Mesendoderm (in vitro differentiated cells): ENCODE measurements at regions not wholly inside any gene's neighbourhood (a gene's known extent, or its start where the extent isn't known, plus 50 kb on each side); places are given as distances from the start of the nearest gene placed in this dataset.

Source experiments
- DNase-seq: peaks from one replicate; pipeline ENCODE4 v3.0.0; 2013
- H2AK5ac ChIP-seq: 2 replicates; pipeline ENCODE4 v1.6.1; 2013; ENCODE audit warnings: low read length, inconsistent platforms
- H2BK120ac ChIP-seq: 2 replicates; pipeline ENCODE4 v1.6.1; 2013; ENCODE audit warnings: low read depth, mild to moderate bottlenecking, low read length, moderate library complexity, mixed read lengths
- H2BK15ac ChIP-seq: replicated peaks from 2 replicates; pipeline ENCODE4 v1.6.1; 2013; ENCODE audit warnings: low read depth, mild to moderate bottlenecking, moderate library complexity
- H2BK5ac ChIP-seq: 2 replicates; pipeline ENCODE4 v1.6.1; 2013; ENCODE audit warnings: low read length, inconsistent platforms
- H3K18ac ChIP-seq: 2 replicates; pipeline ENCODE4 v1.6.1; 2013; ENCODE audit warnings: mild to moderate bottlenecking, low read length, mixed read lengths
- H3K23ac ChIP-seq: one replicate; pipeline ENCODE4 v1.6.1; 2013; ENCODE audit warnings: low read length
- H3K27ac ChIP-seq: 2 replicates; pipeline ENCODE4 v1.5.1; 2013; ENCODE audit warnings: low read depth, mild to moderate bottlenecking, inconsistent platforms, low read length, moderate library complexity
- H3K27me3 ChIP-seq: 2 replicates; pipeline ENCODE4 v1.6.1; 2013; ENCODE audit warnings: low read length, control low read depth, mild to moderate bottlenecking, inconsistent platforms; ENCODE audit not compliant: insufficient read depth, poor library complexity
- H3K36me3 ChIP-seq: 2 replicates; pipeline ENCODE4 v1.6.1; 2013; ENCODE audit warnings: low read length, inconsistent platforms; ENCODE audit not compliant: control insufficient read depth, insufficient read depth
- H3K4ac ChIP-seq: one replicate; pipeline ENCODE4 v1.6.1; 2013; ENCODE audit warnings: low read depth, mild to moderate bottlenecking, low read length, moderate library complexity
- H3K4me1 ChIP-seq: 2 replicates; pipeline ENCODE4 v1.6.1; 2013; ENCODE audit warnings: low read depth, low read length, inconsistent platforms; ENCODE audit not compliant: control insufficient read depth
- H3K4me2 ChIP-seq: 2 replicates; pipeline ENCODE4 v1.6.1; 2013; ENCODE audit warnings: low read length
- H3K4me3 ChIP-seq: 2 replicates; pipeline ENCODE4 v1.5.1; 2013; ENCODE audit warnings: mild to moderate bottlenecking, low read length
- H3K56ac ChIP-seq: one replicate; pipeline ENCODE4 v1.6.1; 2013; ENCODE audit warnings: low read length
- H3K79me1 ChIP-seq: 2 replicates; pipeline ENCODE4 v1.6.1; 2013; ENCODE audit warnings: low read length, inconsistent platforms
- H3K79me2 ChIP-seq: 2 replicates; pipeline ENCODE4 v1.6.1; 2013; ENCODE audit warnings: mild to moderate bottlenecking, low read length; ENCODE audit not compliant: control insufficient read depth, insufficient read depth
- H3K9ac ChIP-seq: 2 replicates; pipeline ENCODE4 v1.6.1; 2013; ENCODE audit warnings: low read length, inconsistent platforms
- H4K5ac ChIP-seq: one replicate; pipeline ENCODE4 v1.6.1; 2013; ENCODE audit warnings: low read length
- H4K8ac ChIP-seq: one replicate; pipeline ENCODE4 v1.6.1; 2013; ENCODE audit warnings: low read depth, mild to moderate bottlenecking, control low read depth, low read length, moderate library complexity
- WGBS: extraction: QIAGEN DNeasy Blood & Tissue Kit; methylation state at CpG from one replicate; pipeline ENCODE4 v1.1.7; 2013; ENCODE audit warnings: low lambda C conversion rate, missing lambda C conversion rate; ENCODE audit not compliant: insufficient coverage; ENCODE audit errors: extremely low coverage; 5-methylcytosine and 5-hydroxymethylcytosine counted together

- Histone ChIP-seq H4K5ac (no peak overlapping the region), H3K79me2 (no peaks in the 10 kb centered on the region), H3K4me2 (no peak overlapping the region), H3K27me3 (no peaks in the 10 kb centered on the region), H3K18ac (no peak overlapping the region), H2BK15ac (no peak overlapping the region), H4K8ac (no peak overlapping the region), H3K4ac (no peak overlapping the region), H3K4me3 (no peak overlapping the region), H3K79me1 (no peaks in the 10 kb centered on the region), H3K27ac (no peak overlapping the region), H3K56ac (no peak overlapping the region), H3K23ac (no peak overlapping the region), H2BK120ac (no peak overlapping the region), H2BK5ac (no peak overlapping the region), H3K36me3 (no peaks in the 10 kb centered on the region), H3K4me1 (no peaks in the 10 kb centered on the region), H3K9ac (no peak overlapping the region), H2AK5ac (no peak overlapping the region)
- no CpG with 5 or more reads among the region's 4 CpGs for WGBS
- no peak for DNase-seq
Measured at GRCh38 chr13:76812206-76812897, 73.9 kb downstream of the KCTD12 start.

- Histone ChIP-seq H2AK5ac (no peak overlapping the region), H2BK5ac (no peak overlapping the region), H3K36me3 (no peaks in the 10 kb centered on the region), H2BK120ac (no peak overlapping the region), H3K4me2 (no peak overlapping the region), H3K27me3 (no peaks in the 10 kb centered on the region), H3K4ac (no peak overlapping the region), H3K56ac (no peak overlapping the region), H3K23ac (no peak overlapping the region), H2BK15ac (no peak overlapping the region), H3K79me1 (no peaks in the 10 kb centered on the region), H3K9ac (no peak overlapping the region), H3K4me1 (no peaks in the 10 kb centered on the region), H4K5ac (no peak overlapping the region), H3K27ac (no peak overlapping the region), H4K8ac (no peak overlapping the region), H3K4me3 (no peak overlapping the region), H3K79me2 (no peaks in the 10 kb centered on the region), H3K18ac (no peak overlapping the region)
- no CpG with 5 or more reads among the region's 1 CpG for WGBS
- no peak for DNase-seq
Measured at GRCh38 chr13:76809389-76809788, 76.8 kb downstream of the KCTD12 start.

- Histone ChIP-seq H3K56ac (no peak overlapping the region), H3K18ac (no peak overlapping the region), H3K4me2 (no peak overlapping the region), H4K5ac (no peak overlapping the region), H2BK5ac (no peak overlapping the region), H3K27ac (no peak overlapping the region), H3K27me3 (no peaks in the 10 kb centered on the region), H3K4me3 (no peak overlapping the region), H3K23ac (no peak overlapping the region), H3K36me3 (no peaks in the 10 kb centered on the region), H4K8ac (no peak overlapping the region), H3K9ac (no peak overlapping the region), H3K79me2 (no peaks in the 10 kb centered on the region), H2BK15ac (no peak overlapping the region), H2AK5ac (no peak overlapping the region), H2BK120ac (no peak overlapping the region), H3K79me1 (no peaks in the 10 kb centered on the region), H3K4ac (no peak overlapping the region), H3K4me1 (no peaks in the 10 kb centered on the region)
- WGBS = no CpG with 5 or more reads among the region's 2 CpGs
- no peak for DNase-seq
Measured at GRCh38 chr13:76808927-76809326, 77.3 kb downstream of the KCTD12 start.

GRCh38 chr13:76804801-76805200, 81.4 kb downstream of the KCTD12 start:
- DNase-seq = no peak
- Histone ChIP-seq H3K4me3 (no peak overlapping the region), H2BK120ac (no peak overlapping the region), H2AK5ac (no peak overlapping the region), H3K79me2 (no peaks in the 10 kb centered on the region), H2BK5ac (no peak overlapping the region), H4K5ac (no peak overlapping the region), H3K56ac (no peak overlapping the region), H3K79me1 (no peaks in the 10 kb centered on the region), H2BK15ac (no peak overlapping the region), H3K27ac (no peak overlapping the region), H3K4me1 (no peaks in the 10 kb centered on the region), H3K4ac (no peak overlapping the region), H3K27me3 (no peaks in the 10 kb centered on the region), H4K8ac (no peak overlapping the region), H3K18ac (no peak overlapping the region), H3K23ac (no peak overlapping the region), H3K9ac (no peak overlapping the region), H3K4me2 (no peak overlapping the region), H3K36me3 (no peaks in the 10 kb centered on the region)
- no CpG with 5 or more reads among the region's 4 CpGs for WGBS

GRCh38 chr13:76803831-76804230, 82.4 kb downstream of the KCTD12 start:
- WGBS = no CpG with 5 or more reads among the region's 1 CpG
- Histone ChIP-seq H3K79me1 (no peaks in the 10 kb centered on the region), H3K4me3 (no peak overlapping the region)

GRCh38 chr13:76800943-76801342, 85.3 kb downstream of the KCTD12 start:
- Histone ChIP-seq H3K23ac (no peak overlapping the region), H3K4me1 (no peaks in the 10 kb centered on the region)
- no CpG with 5 or more reads among the region's 2 CpGs for WGBS

More at GRCh38 chr13:76803831-76804230, 82.4 kb downstream of the KCTD12 start:
- no peak overlapping the region for H3K56ac ChIP-seq
- no peaks in the 10 kb centered on the region for H3K27me3 ChIP-seq
- H3K27ac ChIP-seq = no peak overlapping the region
- H3K9ac ChIP-seq = no peak overlapping the region
- no peaks in the 10 kb centered on the region for H3K36me3 ChIP-seq
- H2BK15ac ChIP-seq = no peak overlapping the region
- H3K18ac ChIP-seq = no peak overlapping the region
- no peaks in the 10 kb centered on the region for H3K79me2 ChIP-seq
- H3K4me2 ChIP-seq = no peak overlapping the region
- H2BK120ac ChIP-seq = no peak overlapping the region
- no peak overlapping the region for H2AK5ac ChIP-seq
- H4K8ac ChIP-seq = no peak overlapping the region
- no peak overlapping the region for H2BK5ac ChIP-seq
- H4K5ac ChIP-seq = no peak overlapping the region
- H3K23ac ChIP-seq = no peak overlapping the region
- H3K4ac ChIP-seq = no peak overlapping the region
- DNase-seq = no peak
- no peaks in the 10 kb centered on the region for H3K4me1 ChIP-seq

More at GRCh38 chr13:76800943-76801342, 85.3 kb downstream of the KCTD12 start:
- H3K4me2 ChIP-seq = no peak overlapping the region
- no peak overlapping the region for H3K4ac ChIP-seq
- no peaks in the 10 kb centered on the region for H3K79me1 ChIP-seq
- no peak overlapping the region for H3K56ac ChIP-seq
- H3K9ac ChIP-seq = no peak overlapping the region
- no peak for DNase-seq
- no peak overlapping the region for H2AK5ac ChIP-seq
- H3K18ac ChIP-seq = no peak overlapping the region
- no peak overlapping the region for H4K8ac ChIP-seq
- no peak overlapping the region for H4K5ac ChIP-seq
- H3K4me3 ChIP-seq = no peak overlapping the region
- H2BK5ac ChIP-seq = no peak overlapping the region
- H3K27ac ChIP-seq = no peak overlapping the region
- H3K36me3 ChIP-seq = no peaks in the 10 kb centered on the region
- no peak overlapping the region for H2BK15ac ChIP-seq
- H3K27me3 ChIP-seq = no peaks in the 10 kb centered on the region
- no peaks in the 10 kb centered on the region for H3K79me2 ChIP-seq
- no peak overlapping the region for H2BK120ac ChIP-seq
